DND-41 (cell line): ENCODE measurements at regions not wholly inside any gene's neighbourhood (a gene's known extent, or its start where the extent isn't known, plus 50 kb on each side); places are given as distances from the start of the nearest gene placed in this dataset.

Source experiments
- CTCF ChIP-seq: IDR thresholded peaks from 2 replicates; pipeline ENCODE4 v1.5.1; 2012; ENCODE audit warnings: borderline replicate concordance, low read length, moderate library complexity, mild to moderate bottlenecking; ENCODE audit not compliant: poor library complexity, severe bottlenecking; ENCODE audit errors: extremely low read depth
- EZH2 ChIP-seq: IDR thresholded peaks from 3 replicates; pipeline ENCODE4 v1.6.1; 2012; ENCODE audit warnings: borderline replicate concordance, low read depth, mild to moderate bottlenecking, moderate library complexity, low read length, inconsistent platforms; ENCODE audit not compliant: severe bottlenecking

- no peak for TF ChIP-seq CTCF
- no peak for TF ChIP-seq EZH2
These were observed 366.1 kb upstream of the MAGEB16 start for GRCh38 chrX:35432056-35432455.
